ENCODE measurements at regions not wholly inside any gene's neighbourhood (a gene's known extent, or its start where the extent isn't known, plus 50 kb on each side); places are given as distances from the start of the nearest gene placed in this dataset.
"Not testable (repeated sequence)": the region's sequence is repeated elsewhere in the genome, so short reads cannot be mapped to it uniquely, and the experiment has no call there.

DNA sequence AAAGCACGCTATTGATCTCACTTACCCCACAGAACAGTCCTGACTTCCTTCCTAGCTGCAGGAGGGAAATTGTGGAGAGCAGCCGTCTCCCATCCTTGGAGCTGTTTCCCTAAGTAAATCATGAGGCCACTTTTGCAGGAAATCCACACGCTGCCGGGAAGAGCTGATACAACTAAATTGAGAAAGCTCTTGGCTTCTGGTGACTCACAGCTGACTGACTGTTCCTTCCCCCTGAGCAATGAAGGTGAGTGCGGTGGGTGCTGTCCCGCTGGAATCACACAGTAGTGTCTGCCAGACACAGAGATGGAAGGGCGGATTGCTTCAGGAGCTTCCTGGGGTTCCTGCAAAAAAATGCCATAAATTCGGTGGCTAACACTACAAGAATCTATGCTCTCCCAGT, 268.9 kb downstream of the ASMT start:
- BruUV-seq (replicated peaks), result no TSS peak
- Mint-ChIP-seq H3K27ac (ENCODE audit: low read depth, unreplicated experiment) (no peak overlapping the region), H3K36me3 (ENCODE audit: insufficient read depth, unreplicated experiment) (no peaks in the 10 kb centered on the region), H3K27me3 (ENCODE audit: insufficient read depth, unreplicated experiment) (no peaks in the 10 kb centered on the region), H3K4me1 (ENCODE audit: insufficient read depth, unreplicated experiment) (no peaks in the 10 kb centered on the region), H3K9me3 (ENCODE audit: unreplicated experiment) (peaks cover 19% of the 10 kb centered on the region), H3K4me3 (ENCODE audit: unreplicated experiment) (peak overlapping the region; percentile 6)
- TF ChIP-seq, protein P1, sequence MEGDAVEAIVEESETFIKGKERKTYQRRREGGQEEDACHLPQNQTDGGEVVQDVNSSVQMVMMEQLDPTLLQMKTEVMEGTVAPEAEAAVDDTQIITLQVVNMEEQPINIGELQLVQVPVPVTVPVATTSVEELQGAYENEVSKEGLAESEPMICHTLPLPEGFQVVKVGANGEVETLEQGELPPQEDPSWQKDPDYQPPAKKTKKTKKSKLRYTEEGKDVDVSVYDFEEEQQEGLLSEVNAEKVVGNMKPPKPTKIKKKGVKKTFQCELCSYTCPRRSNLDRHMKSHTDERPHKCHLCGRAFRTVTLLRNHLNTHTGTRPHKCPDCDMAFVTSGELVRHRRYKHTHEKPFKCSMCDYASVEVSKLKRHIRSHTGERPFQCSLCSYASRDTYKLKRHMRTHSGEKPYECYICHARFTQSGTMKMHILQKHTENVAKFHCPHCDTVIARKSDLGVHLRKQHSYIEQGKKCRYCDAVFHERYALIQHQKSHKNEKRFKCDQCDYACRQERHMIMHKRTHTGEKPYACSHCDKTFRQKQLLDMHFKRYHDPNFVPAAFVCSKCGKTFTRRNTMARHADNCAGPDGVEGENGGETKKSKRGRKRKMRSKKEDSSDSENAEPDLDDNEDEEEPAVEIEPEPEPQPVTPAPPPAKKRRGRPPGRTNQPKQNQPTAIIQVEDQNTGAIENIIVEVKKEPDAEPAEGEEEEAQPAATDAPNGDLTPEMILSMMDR (IDR thresholded peaks at IDR 0.05; ENCODE audit: unreplicated experiment), result no peak
- intact Hi-C loops (cut with micrococcal nuclease), result no loop called here
- CTCF ChIA-PET, result no interaction called here
- peak; percentile 57 for DNase-seq (ENCODE audit: unreplicated experiment)
- POLR2A ChIA-PET, result no interaction called here

- TF ChIP-seq, protein P1 (IDR thresholded peaks at IDR 0.05; ENCODE audit: unreplicated experiment), result no peak
- no peak for DNase-seq (ENCODE audit: unreplicated experiment)
- Mint-ChIP-seq H3K9me3 (ENCODE audit: unreplicated experiment) (peaks cover 14% of the 10 kb centered on the region), H3K36me3 (ENCODE audit: insufficient read depth, unreplicated experiment) (no peaks in the 10 kb centered on the region), H3K4me1 (ENCODE audit: insufficient read depth, unreplicated experiment) (no peaks in the 10 kb centered on the region), H3K27me3 (ENCODE audit: insufficient read depth, unreplicated experiment) (no peaks in the 10 kb centered on the region), H3K27ac (ENCODE audit: low read depth, unreplicated experiment) (no peak overlapping the region), H3K4me3 (ENCODE audit: unreplicated experiment) (no peak overlapping the region)
- ChIA-PET POLR2A (no interaction called here), CTCF (no interaction called here)
- intact Hi-C loops (cut with micrococcal nuclease), result no loop called here
- BruUV-seq (replicated peaks), result no TSS peak
These were observed 269.6 kb downstream of the ASMT start for GRCh38 chrX:1884446-1884845.

DNA sequence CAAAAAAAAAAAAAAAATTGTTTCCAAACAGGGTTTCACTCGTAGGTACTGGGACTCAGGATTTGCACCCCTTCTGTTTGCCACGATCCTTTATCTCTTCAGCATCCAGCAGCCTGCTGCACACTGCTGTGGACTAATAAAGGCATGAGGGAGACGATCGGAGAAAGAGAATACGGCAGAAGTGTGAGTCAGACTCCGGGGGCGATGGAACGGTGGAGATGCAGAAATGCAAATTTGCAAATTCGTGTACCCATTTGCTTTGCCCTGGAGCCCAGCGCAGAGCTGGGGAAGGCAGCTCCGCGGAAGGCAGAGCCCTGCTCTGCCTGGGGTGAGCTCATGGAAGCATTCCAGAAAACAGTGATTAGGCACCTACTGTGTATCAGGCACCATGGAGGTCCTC, 270.3 kb downstream of the ASMT start:
- no peaks in the 10 kb centered on the region for H3K4me1 Mint-ChIP-seq (ENCODE audit: insufficient read depth, unreplicated experiment)
- BruUV-seq (replicated peaks), result no TSS peak
- POLR2A ChIA-PET, result no interaction called here
- intact Hi-C loops (cut with micrococcal nuclease), result no loop called here
- no peak for DNase-seq (ENCODE audit: unreplicated experiment)
- peaks cover 13% of the 10 kb centered on the region for H3K9me3 Mint-ChIP-seq (ENCODE audit: unreplicated experiment)
- H3K36me3 Mint-ChIP-seq (ENCODE audit: insufficient read depth, unreplicated experiment), result no peaks in the 10 kb centered on the region
- no peak overlapping the region for H3K27ac Mint-ChIP-seq (ENCODE audit: low read depth, unreplicated experiment)
- no peaks in the 10 kb centered on the region for H3K27me3 Mint-ChIP-seq (ENCODE audit: insufficient read depth, unreplicated experiment)
- CTCF ChIA-PET, result no interaction called here
- TF ChIP-seq, protein P1 (IDR thresholded peaks at IDR 0.05; ENCODE audit: unreplicated experiment), result no peak
- no peak overlapping the region for H3K4me3 Mint-ChIP-seq (ENCODE audit: unreplicated experiment)

DNA sequence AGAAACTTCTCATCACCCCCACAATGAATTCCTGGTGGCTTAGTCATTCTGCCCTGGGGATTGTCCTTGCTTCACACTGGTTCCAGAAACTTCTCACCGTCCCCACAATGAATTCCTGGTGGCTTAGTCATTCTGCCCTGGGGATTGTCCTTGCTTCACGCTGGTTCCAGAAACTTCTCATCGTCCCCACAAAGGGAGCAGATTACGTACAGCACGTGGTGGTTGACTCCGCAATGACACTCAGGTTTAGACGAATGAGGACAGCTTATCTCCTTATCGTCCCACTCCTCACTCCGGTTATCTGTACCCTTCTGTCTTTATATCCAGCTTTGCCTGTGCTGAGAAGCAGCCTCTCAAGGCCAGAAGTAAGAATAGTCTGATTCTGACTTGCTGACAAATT, 273.4 kb downstream of the ASMT start:
- DNase-seq (ENCODE audit: unreplicated experiment); H3K4me1 Mint-ChIP-seq (ENCODE audit: insufficient read depth, unreplicated experiment); H3K27ac Mint-ChIP-seq (ENCODE audit: low read depth, unreplicated experiment); CTCF ChIA-PET; H3K36me3 Mint-ChIP-seq (ENCODE audit: insufficient read depth, unreplicated experiment); H3K9me3 Mint-ChIP-seq (ENCODE audit: unreplicated experiment); H3K4me3 Mint-ChIP-seq (ENCODE audit: unreplicated experiment); POLR2A ChIA-PET; intact Hi-C loops (cut with micrococcal nuclease); H3K27me3 Mint-ChIP-seq (ENCODE audit: insufficient read depth, unreplicated experiment); BruUV-seq (replicated peaks): not testable (repeated sequence)

DNA sequence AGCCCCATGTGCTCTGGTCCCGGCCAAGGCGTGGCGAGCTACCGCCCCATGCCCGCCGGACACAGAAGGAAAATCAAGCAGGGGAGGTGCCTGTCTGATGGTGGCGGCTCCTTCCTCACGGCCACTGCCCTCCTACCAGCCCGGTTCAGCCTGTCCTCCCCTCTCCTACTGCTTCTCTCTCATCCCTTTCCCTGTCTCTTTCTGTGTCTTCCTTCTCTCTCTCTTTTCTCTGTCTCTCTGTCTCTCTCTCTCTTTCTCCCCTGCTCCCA, 279.1 kb downstream of the ASMT start:
- Mint-ChIP-seq H3K4me3 (ENCODE audit: unreplicated experiment) (no peak overlapping the region), H3K4me1 (ENCODE audit: insufficient read depth, unreplicated experiment) (no peaks in the 10 kb centered on the region), H3K9me3 (ENCODE audit: unreplicated experiment) (no peaks in the 10 kb centered on the region), H3K27ac (ENCODE audit: low read depth, unreplicated experiment) (no peak overlapping the region), H3K36me3 (ENCODE audit: insufficient read depth, unreplicated experiment) (no peaks in the 10 kb centered on the region), H3K27me3 (ENCODE audit: insufficient read depth, unreplicated experiment) (no peaks in the 10 kb centered on the region)
- ChIA-PET POLR2A (no interaction called here), CTCF (no interaction called here)
- TF ChIP-seq, protein P1 (IDR thresholded peaks at IDR 0.05; ENCODE audit: unreplicated experiment), result no peak
- no TSS peak for BruUV-seq (replicated peaks)
- DNase-seq (ENCODE audit: unreplicated experiment), result no peak
- intact Hi-C loops (cut with micrococcal nuclease), result no loop called here

Data from MCF 10A (cell line).